BLaER1 treated with 17β-estradiol and CSF1 and Interleukin-3, amounts not matched to agents 10 nM and 100 nM (cell line): ENCODE measurements at regions not wholly inside any gene's neighbourhood (a gene's known extent, or its start where the extent isn't known, plus 50 kb on each side); places are given as distances from the start of the nearest gene placed in this dataset.
A peak's percentile ranks its signal among the peaks of the same experiment; 100 is the strongest.

ENCODE experiments used
- H3K27ac ChIP-seq, 11 experiments: shearing (Covaris generic); formaldehyde crosslinking; 2 replicates each; pipeline ENCODE4 v1.8.1; 2022
- H3K27me3 ChIP-seq, 11 experiments: shearing (Covaris generic); formaldehyde crosslinking; 2 replicates each; pipeline ENCODE4 v1.8.1; 2022
- H3K36me3 ChIP-seq, 11 experiments: shearing (Covaris generic); formaldehyde crosslinking; 2 replicates each; pipeline ENCODE4 v1.8.1; 2022
- H3K4me1 ChIP-seq, 10 experiments: shearing (Covaris generic); formaldehyde crosslinking; 2 replicates each; pipeline ENCODE4 v1.8.1; 2022
- H3K4me2 ChIP-seq, 11 experiments: shearing (Covaris generic); formaldehyde crosslinking; 2 replicates each; pipeline ENCODE4 v1.8.1; 2022
- H3K4me3 ChIP-seq, 10 experiments: shearing (Covaris generic); formaldehyde crosslinking; 2 replicates each; pipeline ENCODE4 v1.8.1; 2022
- H3K9ac ChIP-seq, 11 experiments: shearing (Covaris generic); formaldehyde crosslinking; 2 replicates each; pipeline ENCODE4 v1.8.1; 2022
- H3K9me3 ChIP-seq, 11 experiments: shearing (Covaris generic); formaldehyde crosslinking; replicated peaks in 1 of 11; 2 replicates each; pipeline ENCODE4 v1.8.1; 2022
- H4K20me1 ChIP-seq, 11 experiments: shearing (Covaris generic); formaldehyde crosslinking; 2 replicates each; pipeline ENCODE4 v1.8.1; 2022
- Cebpa-rat ChIP-seq, 11 experiments: shearing (Covaris generic); IDR thresholded peaks; 2 replicates each; pipeline ENCODE4 v1.8.1; 2022

GRCh38 chr3:8329598-8329997 is 172.0 kb upstream of the LMCD1 start:
- Histone ChIP-seq H3K36me3 (no peaks in the 10 kb centered on the region), H3K4me2 (peak overlapping the region in 9 of 11 experiments; percentile 59 to 87 (median 77); a peak in 17 of 22 replicates), H3K9ac (peak overlapping the region in 4 of 11 experiments; percentile 42 to 71 (median 60); a peak in 4 of 22 replicates), H4K20me1 (no peaks in the 10 kb centered on the region), H3K4me1 (peaks cover 7 to 38% (median 25%) of the 10 kb centered on the region in 10 experiments), H3K27ac (peak overlapping the region in 7 of 11 experiments; percentile 39 to 77 (median 72); a peak in 13 of 22 replicates), H3K27me3 (no peaks in the 10 kb centered on the region), H3K9me3 (peaks cover 8 to 53% (median 35%) of the 10 kb centered on the region in 11 experiments; a peak in 21 of 22 replicates), H3K4me3 (no peak overlapping the region)
- no peak for TF ChIP-seq Cebpa-rat (IDR thresholded peaks at IDR 0.05)

GRCh38 chr3:8336456-8336855 is 165.2 kb upstream of the LMCD1 start:
- Histone ChIP-seq H3K27ac (no peak overlapping the region), H3K36me3 (no peaks in the 10 kb centered on the region), H3K9me3 (peaks cover 0 to 20% (median 11%) of the 10 kb centered on the region in 11 experiments; a peak in 10 of 22 replicates), H4K20me1 (no peaks in the 10 kb centered on the region), H3K9ac (no peak overlapping the region), H3K4me1 (no peaks in the 10 kb centered on the region), H3K4me2 (no peak overlapping the region), H3K4me3 (no peak overlapping the region), H3K27me3 (no peaks in the 10 kb centered on the region)
- TF ChIP-seq Cebpa-rat (IDR thresholded peaks at IDR 0.05), result no peak

- Histone ChIP-seq H3K4me3 (no peak overlapping the region), H3K4me1 (no peaks in the 10 kb centered on the region), H3K4me2 (no peak overlapping the region), H3K9me3 (peaks cover 0 to 9% (median 4%) of the 10 kb centered on the region in 11 experiments; a peak in 7 of 22 replicates), H3K36me3 (no peaks in the 10 kb centered on the region), H3K27me3 (no peaks in the 10 kb centered on the region), H4K20me1 (no peaks in the 10 kb centered on the region), H3K27ac (no peak overlapping the region), H3K9ac (no peak overlapping the region)
- no peak for TF ChIP-seq Cebpa-rat (IDR thresholded peaks at IDR 0.05)
Observed at GRCh38 chr3:8338424-8338823, 163.2 kb upstream of the LMCD1 start.

- Histone ChIP-seq H3K27ac (no peak overlapping the region), H3K4me3 (no peak overlapping the region), H3K36me3 (peaks cover 0 to 4% (median 0%) of the 10 kb centered on the region in 11 experiments; a peak in 1 of 22 replicates), H4K20me1 (no peaks in the 10 kb centered on the region), H3K9me3 (peaks cover 13 to 34% (median 27%) of the 10 kb centered on the region in 11 experiments; a peak in 21 of 22 replicates), H3K27me3 (no peaks in the 10 kb centered on the region), H3K9ac (no peak overlapping the region), H3K4me1 (no peaks in the 10 kb centered on the region), H3K4me2 (no peak overlapping the region)
- TF ChIP-seq Cebpa-rat (IDR thresholded peaks at IDR 0.05), result no peak
Observed at GRCh38 chr3:8341821-8342247, 159.8 kb upstream of the LMCD1 start.

- H3K9me3 ChIP-seq, result peaks cover 16 to 45% (median 36%) of the 10 kb centered on the region in 11 experiments; a peak in 21 of 22 replicates
- TF ChIP-seq Cebpa-rat (IDR thresholded peaks at IDR 0.05), result no peak
Observed at GRCh38 chr3:8343058-8343457, 158.6 kb upstream of the LMCD1 start.

GRCh38 chr3:8345398-8345797 is 156.2 kb upstream of the LMCD1 start:
- no peaks in the 10 kb centered on the region for H3K27me3 ChIP-seq
- no peak overlapping the region for H3K4me2 ChIP-seq
- TF ChIP-seq Cebpa-rat (IDR thresholded peaks at IDR 0.05), result no peak
- H3K4me1 ChIP-seq, result no peaks in the 10 kb centered on the region
- H3K27ac ChIP-seq, result no peak overlapping the region
- H3K36me3 ChIP-seq, result peaks cover 0 to 4% (median 0%) of the 10 kb centered on the region in 11 experiments; a peak in 1 of 22 replicates
- H4K20me1 ChIP-seq, result no peaks in the 10 kb centered on the region
- H3K4me3 ChIP-seq, result no peak overlapping the region
- H3K9ac ChIP-seq, result no peak overlapping the region
- H3K9me3 ChIP-seq, result peaks cover 27 to 68% (median 56%) of the 10 kb centered on the region in 11 experiments

More at GRCh38 chr3:8343058-8343457, 158.6 kb upstream of the LMCD1 start:
- H4K20me1 ChIP-seq, result no peaks in the 10 kb centered on the region
- H3K4me3 ChIP-seq, result no peak overlapping the region
- no peaks in the 10 kb centered on the region for H3K4me1 ChIP-seq
- H3K36me3 ChIP-seq, result peaks cover 0 to 4% (median 0%) of the 10 kb centered on the region in 11 experiments; a peak in 1 of 22 replicates
- H3K27me3 ChIP-seq, result no peaks in the 10 kb centered on the region
- no peak overlapping the region for H3K4me2 ChIP-seq
- no peak overlapping the region for H3K9ac ChIP-seq
- no peak overlapping the region for H3K27ac ChIP-seq

- H4K20me1 ChIP-seq, result no peaks in the 10 kb centered on the region
- no peaks in the 10 kb centered on the region for H3K27me3 ChIP-seq
- H3K9me3 ChIP-seq, result peaks cover 34 to 89% (median 80%) of the 10 kb centered on the region in 11 experiments
- H3K27ac ChIP-seq, result no peak overlapping the region
- peaks cover 0 to 6% (median 0%) of the 10 kb centered on the region in 10 experiments; a peak in 1 of 20 replicates for H3K4me1 ChIP-seq
- H3K4me2 ChIP-seq, result no peak overlapping the region
- H3K36me3 ChIP-seq, result peaks cover 0 to 24% (median 0%) of the 10 kb centered on the region in 11 experiments; a peak in 4 of 22 replicates
- no peak overlapping the region for H3K9ac ChIP-seq
- H3K4me3 ChIP-seq, result no peak overlapping the region
- TF ChIP-seq Cebpa-rat (IDR thresholded peaks at IDR 0.05), result no peak
Observed at GRCh38 chr3:8348076-8348475, 153.5 kb upstream of the LMCD1 start.

- peaks cover 0 to 35% (median 0%) of the 10 kb centered on the region in 11 experiments; a peak in 3 of 22 replicates for H3K36me3 ChIP-seq
- no peaks in the 10 kb centered on the region for H4K20me1 ChIP-seq
- H3K27me3 ChIP-seq, result no peaks in the 10 kb centered on the region
- peak overlapping the region in 5 of 11 experiments; percentile 8 to 100 (median 99); a peak in 8 of 22 replicates for H3K27ac ChIP-seq
- H3K4me1 ChIP-seq, result peaks cover 23 to 43% (median 30%) of the 10 kb centered on the region in 10 experiments
- TF ChIP-seq Cebpa-rat (IDR thresholded peaks at IDR 0.05), result no peak
- no peak overlapping the region for H3K9ac ChIP-seq
- H3K4me2 ChIP-seq, result 0 out of 22 replicates have a peak overlapping the region, but pooled peaks of 1 of the 11 experiments have one; percentile 3
- H3K4me3 ChIP-seq, result no peak overlapping the region; a peak in 1 of 20 replicates
- peaks cover 21 to 75% (median 64%) of the 10 kb centered on the region in 11 experiments for H3K9me3 ChIP-seq
Observed at GRCh38 chr3:8352475-8352874, 149.1 kb upstream of the LMCD1 start.

- Histone ChIP-seq H3K9me3 (peaks cover 25 to 66% (median 62%) of the 10 kb centered on the region in 11 experiments), H4K20me1 (no peaks in the 10 kb centered on the region), H3K27me3 (no peaks in the 10 kb centered on the region), H3K27ac (peak overlapping the region in 7 of 11 experiments; percentile 6 to 100 (median 41); a peak in 9 of 22 replicates), H3K9ac (no peak overlapping the region), H3K4me1 (peaks cover 32 to 52% (median 39%) of the 10 kb centered on the region in 10 experiments), H3K36me3 (peaks cover 0 to 35% (median 0%) of the 10 kb centered on the region in 11 experiments; a peak in 3 of 22 replicates), H3K4me2 (0 out of 22 replicates have a peak overlapping the region, but pooled peaks of 1 of the 11 experiments have one; percentile 3), H3K4me3 (peak overlapping the region in 1 of 10 experiments; percentile 6; a peak in 2 of 20 replicates)
- TF ChIP-seq Cebpa-rat (IDR thresholded peaks at IDR 0.05), result no peak
Observed at GRCh38 chr3:8353364-8353763, 148.3 kb upstream of the LMCD1 start.
